GM18909 (cell line): ENCODE measurements at regions not wholly inside any gene's neighbourhood (a gene's known extent, or its start where the extent isn't known, plus 50 kb on each side); places are given as distances from the start of the nearest gene placed in this dataset.

Experiments
- ATAC-seq: cut with Tn5 transposase; IDR thresholded peaks from one replicate; pipeline ENCODE4 v1.9.1; 2021; ENCODE audit warnings: mild to moderate bottlenecking; ENCODE audit not compliant: unreplicated experiment, poor library complexity

- no peak for ATAC-seq
Measured at GRCh38 chr11:16454289-16454863, 98.0 kb upstream of the SOX6 start.

- no peak for ATAC-seq
Measured at GRCh38 chr11:16448123-16448717, 91.9 kb upstream of the SOX6 start.

- ATAC-seq, result no peak
Measured at GRCh38 chr11:16441461-16441860, 85.1 kb upstream of the SOX6 start.

GRCh38 chr11:16440136-16440535, 83.8 kb upstream of the SOX6 start:
- no peak for ATAC-seq

GRCh38 chr11:16434036-16434435, 77.7 kb upstream of the SOX6 start:
- no peak for ATAC-seq

- no peak for ATAC-seq
Measured at GRCh38 chr11:16430674-16431073, 74.3 kb upstream of the SOX6 start.

- no peak for ATAC-seq
Measured at GRCh38 chr11:16421826-16422225, 65.5 kb upstream of the SOX6 start.

GRCh38 chr11:16418428-16419097, 62.2 kb upstream of the SOX6 start:
- no peak for ATAC-seq

GRCh38 chr11:16412525-16413172, 56.3 kb upstream of the SOX6 start:
- peak; percentile 76 for ATAC-seq

- no peak for ATAC-seq
Measured at GRCh38 chr11:16410479-16410878, 54.1 kb upstream of the SOX6 start.

GRCh38 chr11:16408619-16409018, 52.3 kb upstream of the SOX6 start:
- no peak for ATAC-seq

- no peak for ATAC-seq
Measured at GRCh38 chr11:16406226-16406625, 49.9 kb upstream of the SOX6 start.
